Heart left ventricle (tissue), 16 donors: ENCODE measurements at regions not wholly inside any gene's neighbourhood (a gene's known extent, or its start where the extent isn't known, plus 50 kb on each side); places are given as distances from the start of the nearest gene placed in this dataset.
"Not testable (repeated sequence)": the region's sequence is repeated elsewhere in the genome, so short reads cannot be mapped to it uniquely, and the experiment has no call there.

Experiments used
- ATAC-seq, 4 donors: fragments of 200-7000 bp; cut with Tn5 transposase; one replicate each; pipeline ENCODE4 v1.9.1; 2020 to 2022; ENCODE audit warnings: moderate library complexity in 4 of 4, mild to moderate bottlenecking in 3 of 4, moderate number of reproducible peaks in 1 of 4
- DNase-seq, 5 donors: peaks; one replicate each; pipeline ENCODE4 v3.0.0-alpha.2; 2020
- H3K27ac ChIP-seq, 12 donors: fragments of 200-600 bp; sonication (generic) in 4 of 12; one replicate each; pipeline versions ENCODE4 v1.5.0 to v1.8.0; 2016 to 2022; ENCODE audit warnings: mild to moderate bottlenecking in 2 of 12
- H3K27me3 ChIP-seq, 9 donors: fragments of 200-600 bp; sonication (generic) in 2 of 9; one replicate each; pipeline versions ENCODE4 v1.5.1 to v1.8.0; 2016 to 2022; ENCODE audit warnings: mild to moderate bottlenecking in 3 of 9
- H3K36me3 ChIP-seq, 9 donors: fragments of 200-600 bp; sonication (generic) in 2 of 9; one replicate each; pipeline versions ENCODE4 v1.5.0 to v1.8.0; 2018 to 2022; ENCODE audit warnings: mild to moderate bottlenecking in 2 of 9
- H3K4me1 ChIP-seq, 12 donors: fragments of 200-600 bp; sonication (generic) in 4 of 12; one replicate each; pipeline versions ENCODE4 v1.5.0 to v1.8.0; 2016 to 2022; ENCODE audit warnings: mild to moderate bottlenecking in 3 of 12
- H3K4me3 ChIP-seq, 12 donors: fragments of 200-600 bp; sonication (generic) in 4 of 12; one replicate each; pipeline versions ENCODE4 v1.5.0 to v1.8.0; 2017 to 2022; ENCODE audit warnings: mild to moderate bottlenecking in 9 of 12, moderate library complexity in 4 of 12
- H3K9me3 ChIP-seq, 12 donors: fragments of 200-600 bp; sonication (generic) in 4 of 12; one replicate each; pipeline versions ENCODE4 v1.5.0 to v1.8.0; 2016 to 2022; ENCODE audit warnings: mild to moderate bottlenecking in 1 of 12
- POLR2A ChIP-seq, 2 donors: fragments of 450-650 bp; IDR thresholded peaks; one replicate each; pipeline ENCODE4 v1.6.1; 2017; ENCODE audit warnings: antibody characterized with exemption in 2 of 2, mild to moderate bottlenecking in 2 of 2, moderate library complexity in 2 of 2
- WGBS, 4 donors: extraction: QIAGEN DNeasy Blood & Tissue Kit in 2 of 4; methylation state at CpG; one replicate each; pipeline versions ENCODE4 v1.1.5 to v1.1.7; 2013 to 2018; 5-methylcytosine and 5-hydroxymethylcytosine counted together
- intact Hi-C, 10 donors: fragments of 100-400 bp; cut with DNase I; formaldehyde crosslinking; loops; one replicate each; pipeline versions ENCODE4 v1.11.1 to v1.14.2; 2022
- TF ChIP-seq, protein P1 (sequence below), 12 donors: fragments of 200-600 bp; sonication (generic) in 4 of 12; IDR thresholded peaks; one replicate each; pipeline versions ENCODE4 v1.5.0 to v1.8.0; 2018 to 2022; ENCODE audit warnings: antibody characterized with exemption in 12 of 12, mild to moderate bottlenecking in 5 of 12
- donor health status: ischemic (EF 13 %, LVEDD 7.1; RV severe dilation, severe dysfunction).
- donor health status: healthy with polysubstance abuse.
- donor health status: DM: no; HTN: yes; CAD: no.
- donor health status: DM: no; HTN: no; CAD: no.
- donor health status: ischemic (EF 25% LVEDD 6.9; RV normal size, moderate dysfunction).
- donor health status: ischemic (EF 25% LVEDD 5.7; RV mildly dilated, moderate dysfunction).
- donor health status: healthy.
- donor health status: DM: yes; HTN: yes; CAD: no.
- donor health status: ischemic (EF 35%, LVEDD 5.7; RV mildly dilated, moderate dysfunction).
- donor health status: nonischemic (EF 11% LVEDD 7.7; RV severe dilation, severe dysfunction).
- donor health status: DM: yes; HTN: yes; CAD: no.
- donor health status: PGD.
- donor health status: ischemic (EF 29% LVEDD 5.4; RV normal size, mild dysfunction).
- donor health status: nonischemic (EF 23%, LVEDD 6.1; RV moderate dilation, normal function).

DNA sequence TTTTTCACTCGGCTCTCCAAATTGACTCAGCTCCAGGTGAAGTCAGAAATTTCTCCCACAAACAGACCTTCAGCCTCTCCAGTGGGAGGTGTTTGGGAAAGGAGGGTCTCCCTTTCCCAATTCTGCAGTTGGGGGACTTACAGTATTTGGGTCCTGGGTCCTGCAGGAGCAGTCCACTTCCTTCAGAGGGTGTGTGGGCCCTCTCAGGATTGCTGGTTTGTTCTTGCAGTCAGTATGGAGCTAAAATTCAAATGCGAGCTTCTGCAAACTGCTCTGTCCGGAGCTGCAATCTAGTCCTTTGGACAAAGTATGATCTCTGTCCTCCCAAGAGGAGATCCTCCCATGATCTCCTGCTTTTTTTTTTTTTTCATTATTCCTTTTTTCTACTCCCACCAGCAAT lies 87.9 kb upstream of the MSTN start:
- Histone ChIP-seq H3K27me3 (no peaks in the 10 kb centered on the region), H3K36me3 (no peaks in the 10 kb centered on the region), H3K9me3 (peaks cover 0 to 8% (median 0%) of the 10 kb centered on the region in 12 donors), H3K27ac (no peak overlapping the region), H3K4me1 (no peaks in the 10 kb centered on the region), H3K4me3 (no peak overlapping the region)
- 71 to 83% (median 76%) methylated on average over 3 of the region's 3 CpGs for WGBS, 4 donors
- TF ChIP-seq, protein P1, sequence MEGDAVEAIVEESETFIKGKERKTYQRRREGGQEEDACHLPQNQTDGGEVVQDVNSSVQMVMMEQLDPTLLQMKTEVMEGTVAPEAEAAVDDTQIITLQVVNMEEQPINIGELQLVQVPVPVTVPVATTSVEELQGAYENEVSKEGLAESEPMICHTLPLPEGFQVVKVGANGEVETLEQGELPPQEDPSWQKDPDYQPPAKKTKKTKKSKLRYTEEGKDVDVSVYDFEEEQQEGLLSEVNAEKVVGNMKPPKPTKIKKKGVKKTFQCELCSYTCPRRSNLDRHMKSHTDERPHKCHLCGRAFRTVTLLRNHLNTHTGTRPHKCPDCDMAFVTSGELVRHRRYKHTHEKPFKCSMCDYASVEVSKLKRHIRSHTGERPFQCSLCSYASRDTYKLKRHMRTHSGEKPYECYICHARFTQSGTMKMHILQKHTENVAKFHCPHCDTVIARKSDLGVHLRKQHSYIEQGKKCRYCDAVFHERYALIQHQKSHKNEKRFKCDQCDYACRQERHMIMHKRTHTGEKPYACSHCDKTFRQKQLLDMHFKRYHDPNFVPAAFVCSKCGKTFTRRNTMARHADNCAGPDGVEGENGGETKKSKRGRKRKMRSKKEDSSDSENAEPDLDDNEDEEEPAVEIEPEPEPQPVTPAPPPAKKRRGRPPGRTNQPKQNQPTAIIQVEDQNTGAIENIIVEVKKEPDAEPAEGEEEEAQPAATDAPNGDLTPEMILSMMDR (IDR thresholded peaks at IDR 0.05): no peak
- no peak for TF ChIP-seq POLR2A (IDR thresholded peaks at IDR 0.05)
- intact Hi-C loops: loop anchor here in 1 of 10 donors (10.0 kb wide), 1 partner anchor 56 kb away; no protein-coding TSS in a partner anchor
- no peak for DNase-seq
- ATAC-seq: no peak

- intact Hi-C loops: loop anchor here in 1 of 10 donors (10.0 kb wide), 1 partner anchor 55 kb away; no protein-coding TSS in a partner anchor
- TF ChIP-seq, protein P1 (IDR thresholded peaks at IDR 0.05): no peak
- no peak for TF ChIP-seq POLR2A (IDR thresholded peaks at IDR 0.05)
- Histone ChIP-seq H3K36me3 (no peaks in the 10 kb centered on the region), H3K27me3 (no peaks in the 10 kb centered on the region), H3K4me1 (no peaks in the 10 kb centered on the region), H3K4me3 (no peak overlapping the region), H3K9me3 (peaks cover 0 to 8% (median 0%) of the 10 kb centered on the region in 12 donors), H3K27ac (no peak overlapping the region)
- ATAC-seq (no peak), DNase-seq (no peak)
- 52 to 74% (median 59%) methylated on average over 5 to 6 of the region's 6 CpGs for WGBS, 4 donors
These were observed 87.4 kb upstream of the MSTN start for GRCh38 chr2:190149908-190150307.

DNA sequence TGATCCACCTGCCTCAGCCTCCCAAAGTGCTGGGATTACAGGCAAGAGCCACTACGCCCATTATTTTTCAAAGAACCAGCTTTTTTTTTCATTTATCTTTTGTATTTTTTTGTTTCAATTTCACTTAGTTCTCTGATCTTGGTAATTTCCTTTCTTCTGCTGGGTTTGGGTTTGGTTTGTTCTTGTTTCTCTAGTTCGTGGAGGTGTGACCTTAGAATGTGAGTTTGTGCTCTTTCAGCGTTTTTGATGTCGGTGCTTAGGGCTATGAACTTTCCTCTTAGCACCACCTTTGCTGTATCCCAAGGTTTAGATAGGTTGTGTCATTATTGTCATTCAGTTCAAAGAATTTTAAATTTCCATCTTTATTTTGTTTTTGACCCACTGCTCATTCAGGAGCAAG lies 86.7 kb upstream of the MSTN start:
- Histone ChIP-seq H3K4me1 (no peaks in the 10 kb centered on the region), H3K36me3 (no peaks in the 10 kb centered on the region), H3K4me3 (no peak overlapping the region), H3K9me3 (peaks cover 0 to 8% (median 0%) of the 10 kb centered on the region in 12 donors), H3K27ac (no peak overlapping the region), H3K27me3 (no peaks in the 10 kb centered on the region)
- DNase-seq: no peak
- TF ChIP-seq, protein P1 (IDR thresholded peaks at IDR 0.05): no peak
- no peak for TF ChIP-seq POLR2A (IDR thresholded peaks at IDR 0.05)
- WGBS, 4 donors: 88 to 94% (median 91%) methylated on average over 4 of the region's 4 CpGs
- ATAC-seq: no peak
- intact Hi-C loops: no loop called here

- ATAC-seq, H3K36me3 ChIP-seq, intact Hi-C loops, H3K4me1 ChIP-seq, H3K4me3 ChIP-seq, DNase-seq, H3K27ac ChIP-seq, H3K27me3 ChIP-seq: not testable (repeated sequence)
- H3K9me3 ChIP-seq: peaks cover 0 to 11% (median 0%) of the 10 kb centered on the region in 12 donors
- 87 to 93% (median 91%) methylated on average over 5 of the region's 5 CpGs for WGBS, 4 donors
These were observed 83.6 kb upstream of the MSTN start for GRCh38 chr2:190146109-190146508.

DNA sequence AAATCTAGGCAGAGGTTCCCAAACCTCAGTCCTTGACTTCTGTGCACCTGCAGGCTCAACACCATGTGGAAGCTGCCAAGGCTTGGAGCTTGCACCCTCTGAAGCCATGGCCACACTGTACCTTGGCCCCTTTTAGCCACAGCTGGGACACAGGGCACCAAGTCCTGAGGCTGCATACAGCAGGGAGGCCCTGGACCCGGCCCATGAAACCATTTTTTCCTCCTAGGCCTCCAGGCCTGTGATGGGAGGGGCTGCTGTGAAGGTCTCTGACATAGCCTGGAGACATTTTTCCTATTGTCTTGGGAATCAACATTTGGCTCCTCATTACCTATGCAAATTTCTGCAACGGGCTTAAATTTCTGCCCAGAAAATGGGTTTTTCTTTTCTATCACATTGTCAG lies 77.9 kb upstream of the MSTN start:
- DNase-seq, H3K36me3 ChIP-seq, H3K27ac ChIP-seq, H3K4me3 ChIP-seq, H3K4me1 ChIP-seq, intact Hi-C loops, H3K27me3 ChIP-seq, ATAC-seq: not testable (repeated sequence)
- 91 to 94% (median 92%) methylated on average over 2 of the region's 2 CpGs for WGBS, 4 donors
- H3K9me3 ChIP-seq: peaks cover 0 to 13% (median 0%) of the 10 kb centered on the region in 12 donors
